Heart left ventricle (tissue), 13 donors: ENCODE measurements at regions not wholly inside any gene's neighbourhood (a gene's known extent, or its start where the extent isn't known, plus 50 kb on each side); places are given as distances from the start of the nearest gene placed in this dataset.

Experiments used
- CTCF ChIP-seq, 12 donors: fragments of 200-600 bp; sonication (generic) in 4 of 12; IDR thresholded peaks; one replicate each; pipeline versions ENCODE4 v1.5.0 to v1.8.0; 2018 to 2022; ENCODE audit warnings: antibody characterized with exemption in 12 of 12, mild to moderate bottlenecking in 5 of 12
- POLR2A ChIP-seq, 2 donors: fragments of 450-650 bp; IDR thresholded peaks; one replicate each; pipeline ENCODE4 v1.6.1; 2017; ENCODE audit warnings: antibody characterized with exemption in 2 of 2, mild to moderate bottlenecking in 2 of 2, moderate library complexity in 2 of 2
- donor health status: ischemic (EF 13 %, LVEDD 7.1; RV severe dilation, severe dysfunction).
- donor health status: DM: no; HTN: yes; CAD: no.
- donor health status: DM: no; HTN: no; CAD: no.
- donor health status: ischemic (EF 25% LVEDD 6.9; RV normal size, moderate dysfunction).
- donor health status: ischemic (EF 25% LVEDD 5.7; RV mildly dilated, moderate dysfunction).
- donor health status: ischemic (EF 35%, LVEDD 5.7; RV mildly dilated, moderate dysfunction).
- donor health status: nonischemic (EF 11% LVEDD 7.7; RV severe dilation, severe dysfunction).
- donor health status: DM: yes; HTN: yes; CAD: no.
- donor health status: PGD.
- donor health status: ischemic (EF 29% LVEDD 5.4; RV normal size, mild dysfunction).
- donor health status: nonischemic (EF 23%, LVEDD 6.1; RV moderate dilation, normal function).

DNA sequence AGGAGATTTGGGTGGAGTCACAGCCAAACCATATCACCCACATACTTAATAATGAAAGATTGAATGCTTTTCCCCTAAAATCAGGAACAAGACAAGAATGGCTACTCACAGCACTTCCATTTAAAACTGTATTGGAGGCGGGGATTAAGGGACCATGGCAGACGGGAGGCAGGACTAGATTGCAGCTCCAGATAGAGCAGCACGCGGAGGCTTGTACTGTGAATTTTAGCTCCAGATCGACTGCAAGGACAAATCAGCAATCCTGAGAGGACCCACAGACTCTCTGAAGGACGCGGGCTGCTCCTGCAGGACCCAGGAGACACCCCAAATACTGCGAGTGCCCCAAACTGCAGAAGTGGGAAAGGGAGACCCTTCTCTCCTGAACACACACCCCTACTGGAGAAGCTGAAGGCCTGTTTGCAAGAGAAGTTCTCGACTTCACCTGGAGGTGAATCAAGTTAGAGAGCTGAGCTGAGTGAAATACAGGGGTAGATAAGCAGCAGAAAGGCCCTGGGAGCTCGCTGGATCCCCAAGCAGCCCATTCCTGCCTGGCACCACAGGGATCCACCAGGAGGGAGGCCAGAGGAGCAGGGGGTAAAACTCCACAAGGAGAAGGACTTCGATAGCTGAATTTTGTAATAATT is 207.4 kb upstream of the INTU start:
- TF ChIP-seq CTCF (IDR thresholded peaks at IDR 0.05), result no peak
- no peak for TF ChIP-seq POLR2A (IDR thresholded peaks at IDR 0.05)
